ENCODE measurements at regions not wholly inside any gene's neighbourhood (a gene's known extent, or its start where the extent isn't known, plus 50 kb on each side); places are given as distances from the start of the nearest gene placed in this dataset.

- Mint-ChIP-seq H3K9me3 (peaks cover 0 to 6% of the 10 kb centered on the region in 2 donors), H3K4me3 (no peak overlapping the region), H3K36me3 (ENCODE audit: insufficient read depth in 2 of 2) (peaks cover 1 to 2% of the 10 kb centered on the region in 2 donors), H3K27ac (no peak overlapping the region), H3K4me1 (ENCODE audit: low read depth) (no peaks in the 10 kb centered on the region), H3K27me3 (ENCODE audit: low read depth) (no peaks in the 10 kb centered on the region)
- ATAC-seq (replicated peaks in 1 of 2) (no peak), DNase-seq (no peak)
Measured at GRCh38 chr9:82367016-82367415, 378.4 kb downstream of the SPATA31D1 start.

GRCh38 chr9:82367929-82368328 lies 379.4 kb downstream of the SPATA31D1 start:
- Mint-ChIP-seq H3K4me1 (ENCODE audit: low read depth) (no peaks in the 10 kb centered on the region), H3K9me3 (peaks cover 0 to 6% of the 10 kb centered on the region in 2 donors), H3K27ac (no peak overlapping the region), H3K36me3 (ENCODE audit: insufficient read depth in 2 of 2) (peaks cover 1 to 2% of the 10 kb centered on the region in 2 donors), H3K4me3 (no peak overlapping the region), H3K27me3 (ENCODE audit: low read depth) (no peaks in the 10 kb centered on the region)
- ATAC-seq (replicated peaks in 1 of 2) (no peak), DNase-seq (no peak)

- Mint-ChIP-seq H3K27ac (no peak overlapping the region), H3K36me3 (ENCODE audit: insufficient read depth in 2 of 2) (peaks cover 1 to 2% of the 10 kb centered on the region in 2 donors), H3K27me3 (ENCODE audit: low read depth) (no peaks in the 10 kb centered on the region), H3K4me1 (ENCODE audit: low read depth) (no peaks in the 10 kb centered on the region), H3K9me3 (peaks cover 0 to 6% of the 10 kb centered on the region in 2 donors), H3K4me3 (no peak overlapping the region)
- DNase-seq (no peak), ATAC-seq (replicated peaks in 1 of 2) (no peak)
Measured at GRCh38 chr9:82369251-82369945, 380.8 kb downstream of the SPATA31D1 start.

GRCh38 chr9:82375041-82375440 lies 386.5 kb downstream of the SPATA31D1 start:
- Mint-ChIP-seq H3K4me3 (no peak overlapping the region), H3K4me1 (ENCODE audit: low read depth) (no peaks in the 10 kb centered on the region), H3K27ac (no peak overlapping the region), H3K9me3 (peaks cover 5 to 7% of the 10 kb centered on the region in 2 donors), H3K27me3 (ENCODE audit: low read depth) (no peaks in the 10 kb centered on the region), H3K36me3 (ENCODE audit: insufficient read depth in 2 of 2) (peaks cover 0 to 1% of the 10 kb centered on the region in 2 donors)
- no peak for DNase-seq
- ATAC-seq (replicated peaks in 1 of 2), result no peak

GRCh38 chr9:82376677-82377232 lies 388.2 kb downstream of the SPATA31D1 start:
- Mint-ChIP-seq H3K9me3 (peaks cover 5 to 7% of the 10 kb centered on the region in 2 donors), H3K27me3 (ENCODE audit: low read depth) (no peaks in the 10 kb centered on the region), H3K4me3 (no peak overlapping the region), H3K4me1 (ENCODE audit: low read depth) (no peaks in the 10 kb centered on the region), H3K36me3 (ENCODE audit: insufficient read depth in 2 of 2) (no peaks in the 10 kb centered on the region), H3K27ac (no peak overlapping the region)
- ATAC-seq (replicated peaks in 1 of 2) (no peak), DNase-seq (no peak)

- no peak for DNase-seq
- Mint-ChIP-seq H3K27me3 (ENCODE audit: low read depth) (no peaks in the 10 kb centered on the region), H3K27ac (no peak overlapping the region), H3K9me3 (peaks cover 4 to 12% of the 10 kb centered on the region in 2 donors), H3K36me3 (ENCODE audit: insufficient read depth in 2 of 2) (no peaks in the 10 kb centered on the region), H3K4me1 (ENCODE audit: low read depth) (no peaks in the 10 kb centered on the region), H3K4me3 (no peak overlapping the region)
- ATAC-seq (replicated peaks in 1 of 2), result no peak
Measured at GRCh38 chr9:82382887-82383616, 394.5 kb downstream of the SPATA31D1 start.

GRCh38 chr9:82385633-82386032 lies 397.1 kb downstream of the SPATA31D1 start:
- Mint-ChIP-seq H3K36me3 (ENCODE audit: insufficient read depth in 2 of 2) (peaks cover 0 to 3% of the 10 kb centered on the region in 2 donors), H3K27me3 (ENCODE audit: low read depth) (no peaks in the 10 kb centered on the region), H3K4me3 (no peak overlapping the region), H3K4me1 (ENCODE audit: low read depth) (no peaks in the 10 kb centered on the region), H3K9me3 (peaks cover 13 to 15% of the 10 kb centered on the region in 2 donors), H3K27ac (no peak overlapping the region)
- DNase-seq (no peak), ATAC-seq (replicated peaks in 1 of 2) (no peak)

- no peak overlapping the region for H3K4me3 Mint-ChIP-seq
- peaks cover 0 to 2% of the 10 kb centered on the region in 2 donors for H3K36me3 Mint-ChIP-seq (ENCODE audit: insufficient read depth in 2 of 2)
- H3K4me1 Mint-ChIP-seq (ENCODE audit: low read depth), result no peaks in the 10 kb centered on the region
- no peak for DNase-seq
- no peak overlapping the region for H3K27ac Mint-ChIP-seq
- peaks cover 3 to 8% of the 10 kb centered on the region in 2 donors for H3K9me3 Mint-ChIP-seq
- no peak for ATAC-seq (replicated peaks in 1 of 2)
- no peaks in the 10 kb centered on the region for H3K27me3 Mint-ChIP-seq (ENCODE audit: low read depth)
Measured at GRCh38 chr9:82397534-82397933, 409.0 kb downstream of the SPATA31D1 start.

- DNase-seq (no peak), ATAC-seq (replicated peaks in 1 of 2) (no peak)
- H3K27ac Mint-ChIP-seq, result no peak overlapping the region
- H3K27me3 Mint-ChIP-seq (ENCODE audit: low read depth), result no peaks in the 10 kb centered on the region
- H3K4me3 Mint-ChIP-seq, result no peak overlapping the region
- H3K9me3 Mint-ChIP-seq, result peaks cover 2 to 4% of the 10 kb centered on the region in 2 donors
- no peaks in the 10 kb centered on the region for H3K4me1 Mint-ChIP-seq (ENCODE audit: low read depth)
- H3K36me3 Mint-ChIP-seq (ENCODE audit: insufficient read depth in 2 of 2), result peaks cover 0 to 1% of the 10 kb centered on the region in 2 donors
Measured at GRCh38 chr9:82404196-82404870, 415.8 kb downstream of the SPATA31D1 start.

- peaks cover 1 to 3% of the 10 kb centered on the region in 2 donors for H3K9me3 Mint-ChIP-seq
- H3K27ac Mint-ChIP-seq, result no peak overlapping the region
- no peak overlapping the region for H3K4me3 Mint-ChIP-seq
- no peak for DNase-seq
- no peaks in the 10 kb centered on the region for H3K27me3 Mint-ChIP-seq (ENCODE audit: low read depth)
- H3K36me3 Mint-ChIP-seq (ENCODE audit: insufficient read depth in 2 of 2), result peaks cover 0 to 1% of the 10 kb centered on the region in 2 donors
- H3K4me1 Mint-ChIP-seq (ENCODE audit: low read depth), result no peaks in the 10 kb centered on the region
- ATAC-seq (replicated peaks in 1 of 2), result no peak
Measured at GRCh38 chr9:82404881-82405280, 416.3 kb downstream of the SPATA31D1 start.

GRCh38 chr9:82406456-82407085 lies 418.0 kb downstream of the SPATA31D1 start:
- H3K27ac Mint-ChIP-seq, result no peak overlapping the region
- DNase-seq (no peak), ATAC-seq (replicated peaks in 1 of 2) (no peak)
- H3K27me3 Mint-ChIP-seq (ENCODE audit: low read depth), result no peaks in the 10 kb centered on the region
- peaks cover 0 to 1% of the 10 kb centered on the region in 2 donors for H3K36me3 Mint-ChIP-seq (ENCODE audit: insufficient read depth in 2 of 2)
- H3K4me3 Mint-ChIP-seq, result no peak overlapping the region
- H3K9me3 Mint-ChIP-seq, result peaks cover 1% of the 10 kb centered on the region in 2 donors
- H3K4me1 Mint-ChIP-seq (ENCODE audit: low read depth), result no peaks in the 10 kb centered on the region

- H3K4me1 Mint-ChIP-seq (ENCODE audit: low read depth), result no peaks in the 10 kb centered on the region
- H3K9me3 Mint-ChIP-seq, result peaks cover 3 to 4% of the 10 kb centered on the region in 2 donors
- no peak for ATAC-seq (replicated peaks in 1 of 2)
- no peaks in the 10 kb centered on the region for H3K27me3 Mint-ChIP-seq (ENCODE audit: low read depth)
- peaks cover 0 to 1% of the 10 kb centered on the region in 2 donors for H3K36me3 Mint-ChIP-seq (ENCODE audit: insufficient read depth in 2 of 2)
- no peak overlapping the region for H3K4me3 Mint-ChIP-seq
- no peak overlapping the region for H3K27ac Mint-ChIP-seq
- no peak for DNase-seq
Measured at GRCh38 chr9:82410306-82410705, 421.7 kb downstream of the SPATA31D1 start.
